Upper lobe of left lung (tissue), 4 donors: ENCODE measurements at regions not wholly inside any gene's neighbourhood (a gene's known extent, or its start where the extent isn't known, plus 50 kb on each side); places are given as distances from the start of the nearest gene placed in this dataset.

Experiments used
- CTCF ChIP-seq, 6 experiments: fragments of 450-650 bp in 4 of 6; fragments of 200-600 bp in 2 of 6; sonication (generic) in 2 of 6; IDR thresholded peaks; one replicate each; pipeline ENCODE4 v1.5.1; 2016 to 2019; ENCODE audit warnings: antibody characterized with exemption in 6 of 6
- EP300 ChIP-seq, 4 donors: sonication (generic); formaldehyde crosslinking; IDR thresholded peaks; one replicate each; pipeline ENCODE4 v1.5.1; 2017; ENCODE audit warnings: antibody characterized with exemption in 4 of 4, control low read depth in 2 of 4
- POLR2A ChIP-seq, 4 donors: fragments of 450-650 bp; IDR thresholded peaks; one replicate each; pipeline ENCODE4 v1.5.1; 2016 to 2017; ENCODE audit warnings: antibody characterized with exemption in 4 of 4, mild to moderate bottlenecking in 2 of 4

DNA sequence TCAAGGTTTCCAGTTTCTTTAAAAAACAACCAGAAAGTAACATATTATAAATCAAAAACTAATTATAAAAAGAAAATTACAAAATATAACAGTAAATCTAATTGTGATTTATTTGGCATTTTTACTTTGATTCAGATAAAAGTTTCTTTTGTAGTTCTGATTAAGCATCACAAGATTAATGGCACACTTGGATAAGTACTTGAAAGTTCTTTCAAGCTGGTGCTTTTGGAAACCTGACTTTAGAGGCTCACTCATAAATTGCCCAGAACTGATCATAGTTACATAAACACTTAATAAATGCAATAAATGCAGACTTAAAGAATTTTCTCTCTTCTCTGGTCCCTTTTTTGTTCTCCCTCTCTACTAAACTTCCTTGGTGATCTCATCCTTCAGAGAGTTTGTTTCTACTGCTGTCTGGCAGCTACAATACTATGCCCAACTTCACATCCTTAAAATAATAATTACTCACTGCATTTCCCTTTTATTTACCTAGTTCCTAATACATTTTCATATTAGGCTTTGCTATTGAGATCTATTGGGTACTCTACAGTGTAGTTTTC, 1417.0 kb downstream of the EFNB2 start:
- no peak for TF ChIP-seq CTCF (IDR thresholded peaks at IDR 0.05)
- TF ChIP-seq POLR2A (IDR thresholded peaks at IDR 0.05): no peak
- TF ChIP-seq EP300 (IDR thresholded peaks at IDR 0.05): no peak
